ENCODE measurements at regions not wholly inside any gene's neighbourhood (a gene's known extent, or its start where the extent isn't known, plus 50 kb on each side); places are given as distances from the start of the nearest gene placed in this dataset.

- no peak for TF ChIP-seq CTCF (IDR thresholded peaks at IDR 0.05)
- no peak for TF ChIP-seq EZH2 (IDR thresholded peaks at IDR 0.05)
- TF ChIP-seq EZH2phosphoT487 (IDR thresholded peaks at IDR 0.05): no peak
Observed at GRCh38 chr18:29164020-29164706, 987.2 kb upstream of the CDH2 start.
